SK-N-SH (cell line): ENCODE measurements at regions not wholly inside any gene's neighbourhood (a gene's known extent, or its start where the extent isn't known, plus 50 kb on each side); places are given as distances from the start of the nearest gene placed in this dataset.

ENCODE experiments used
- CTCF ChIA-PET: fragments of 300-600, 350-600 bp; formaldehyde crosslinking; extraction: SDS; loops from one replicate; lab custom pipeline; 2021; lab: Yijun Ruan, JAX
- POLR2A ChIA-PET: fragments of 350-600 bp; sonication (Branson Sonifier 250); formaldehyde crosslinking; extraction: SDS; loops from one replicate; lab custom pipeline; 2020; ENCODE audit warnings: antibody characterized with exemption, inconsistent platforms; lab: Yijun Ruan, JAX
- DNase-seq: peaks from one replicate; pipeline ENCODE4 v3.0.0; 2012
- H2AFZ ChIP-seq: fragments of 200-600 bp; sonication (generic); 2 replicates; pipeline ENCODE4 v1.8.1; 2016; ENCODE audit warnings: antibody characterized with exemption, mild to moderate bottlenecking, low read depth
- H3F3A ChIP-seq: fragments of 200-600 bp; sonication (generic); replicated peaks from 2 replicates; pipeline ENCODE3; 2016; ENCODE audit warnings: antibody characterized with exemption, mild to moderate bottlenecking; ENCODE audit not compliant: insufficient read depth
- H3K27ac ChIP-seq, 2 experiments: fragments of 200-500 bp in 1 of 2; fragments of 200-600 bp in 1 of 2; sonication (Bioruptor generic) in 1 of 2; sonication (generic), shearing (Covaris generic) in 1 of 2; 2 replicates each; pipeline versions ENCODE4 v1.5.1 to v1.6.1; 2014 to 2016; ENCODE audit warnings: low read depth in 2 of 2, inconsistent platforms in 1 of 2, low read length in 1 of 2, mild to moderate bottlenecking in 1 of 2, mixed read lengths in 1 of 2
- H3K27me3 ChIP-seq: fragments of 200-600 bp; sonication (generic), shearing (Covaris generic); 2 replicates; pipeline ENCODE4 v1.6.1; 2016; ENCODE audit warnings: mixed run types; ENCODE audit not compliant: insufficient read depth
- H3K36me3 ChIP-seq, 2 experiments: fragments of 200-500 bp in 1 of 2; fragments of 200-600 bp in 1 of 2; sonication (Bioruptor generic) in 1 of 2; sonication (generic) in 1 of 2; replicated peaks in 1 of 2; 2 replicates each; pipeline versions ENCODE3 to v1.5.1; 2014 to 2016; ENCODE audit warnings: low read length in 1 of 2, mild to moderate bottlenecking in 1 of 2; ENCODE audit not compliant: insufficient read depth in 2 of 2, control insufficient read depth in 1 of 2
- H3K4me1 ChIP-seq, 2 experiments: fragments of 200-500 bp in 1 of 2; fragments of 200-600 bp in 1 of 2; sonication (Bioruptor generic) in 1 of 2; sonication (generic), shearing (Covaris generic) in 1 of 2; 2 replicates each; pipeline versions ENCODE4 v1.5.1 to v1.6.1; 2014 to 2016; ENCODE audit warnings: low read depth in 1 of 2, low read length in 1 of 2, mixed run types in 1 of 2; ENCODE audit not compliant: insufficient read depth in 2 of 2, control insufficient read depth in 1 of 2
- H3K4me2 ChIP-seq: fragments of 200-600 bp; sonication (generic), shearing (Covaris generic); 2 replicates; pipeline ENCODE4 v1.6.1; 2017; ENCODE audit warnings: mixed run types
- H3K4me3 ChIP-seq, 2 experiments: fragments of 200-500 bp in 1 of 2; fragments of 200-600 bp in 1 of 2; sonication (Bioruptor generic) in 1 of 2; sonication (generic), shearing (Covaris generic) in 1 of 2; 2 replicates each; pipeline versions ENCODE4 v1.5.1 to v1.8.1; 2014 to 2016; ENCODE audit warnings: low read depth in 2 of 2, inconsistent platforms in 1 of 2, low read length in 1 of 2, mild to moderate bottlenecking in 1 of 2, mixed read lengths in 1 of 2, moderate library complexity in 1 of 2
- H3K79me2 ChIP-seq: fragments of 200-600 bp; sonication (generic); 2 replicates; pipeline ENCODE4 v1.8.1; 2017; ENCODE audit warnings: mild to moderate bottlenecking; ENCODE audit not compliant: insufficient read depth
- H3K9ac ChIP-seq: fragments of 200-600 bp; sonication (generic); 2 replicates; pipeline ENCODE4 v1.6.1; 2017; ENCODE audit warnings: mixed run types
- H3K9me2 ChIP-seq: fragments of 200-600 bp; sonication (generic); 2 replicates; pipeline ENCODE4 v1.6.1; 2017; ENCODE audit warnings: mixed run types
- H3K9me3 ChIP-seq: fragments of 200-600 bp; sonication (generic); 2 replicates; pipeline ENCODE4 v1.6.1; 2017; ENCODE audit warnings: mixed run types, mild to moderate bottlenecking, moderate library complexity
- H4K20me1 ChIP-seq: fragments of 200-600 bp; sonication (generic); 2 replicates; pipeline ENCODE4 v1.6.1; 2017; ENCODE audit warnings: mild to moderate bottlenecking, mixed run types; ENCODE audit not compliant: insufficient read depth
- EZH2phosphoT487 ChIP-seq: fragments of 200-600 bp; sonication (generic); IDR thresholded peaks from 2 replicates; pipeline ENCODE4 v1.6.1; 2017; ENCODE audit warnings: low read depth, mixed run types, mild to moderate bottlenecking, antibody characterized with exemption, moderate library complexity, borderline replicate concordance
- FOXM1 ChIP-seq: IDR thresholded peaks from 2 replicates; pipeline ENCODE4 v1.4.0; 2012; ENCODE audit warnings: low read depth, mild to moderate bottlenecking
- GATA2 ChIP-seq: sonication (generic); formaldehyde crosslinking; IDR thresholded peaks from 2 replicates; pipeline ENCODE4 v1.5.0; 2020; ENCODE audit warnings: mild to moderate bottlenecking, missing genetic modification reagents
- NRF1 ChIP-seq: IDR thresholded peaks from 2 replicates; pipeline ENCODE4 v1.6.1; 2012; ENCODE audit warnings: low read depth, mild to moderate bottlenecking, low read length
- POLR2AphosphoS5 ChIP-seq: IDR thresholded peaks from 2 replicates; pipeline ENCODE4 v1.6.1; 2012; ENCODE audit warnings: low read depth, low read length
- RAD21 ChIP-seq: IDR thresholded peaks from 2 replicates; pipeline ENCODE4 v1.6.1; 2012; ENCODE audit warnings: mild to moderate bottlenecking, low read length
- RCOR1 ChIP-seq: fragments of 150-350 bp; IDR thresholded peaks from 2 replicates; pipeline ENCODE4 v1.6.1; 2017; ENCODE audit warnings: antibody characterized with exemption, low read length
- RFX5 ChIP-seq: IDR thresholded peaks from 2 replicates; pipeline ENCODE4 v1.6.1; 2012; ENCODE audit warnings: mild to moderate bottlenecking, improper control_type of control experiment, low read length
- RXRA ChIP-seq: IDR thresholded peaks from 2 replicates; pipeline ENCODE4 v1.4.0; 2012; ENCODE audit warnings: low read depth, mild to moderate bottlenecking, borderline replicate concordance
- SIN3A ChIP-seq: IDR thresholded peaks from 2 replicates; pipeline ENCODE4 v1.6.1; 2012; ENCODE audit warnings: low read depth, mild to moderate bottlenecking, low read length, moderate library complexity, borderline replicate concordance
- SMC3 ChIP-seq: IDR thresholded peaks from 2 replicates; pipeline ENCODE4 v1.6.1; 2012; ENCODE audit warnings: low read depth, low read length, improper control_type of control experiment
- TEAD4 ChIP-seq: IDR thresholded peaks from 2 replicates; pipeline ENCODE4 v1.4.0; 2012; ENCODE audit warnings: mild to moderate bottlenecking, borderline replicate concordance; ENCODE audit not compliant: insufficient read depth
- YY1 ChIP-seq: IDR thresholded peaks from 2 replicates; pipeline ENCODE4 v1.4.0; 2012; ENCODE audit warnings: low read depth, mild to moderate bottlenecking
- WGBS: methylation state at CpG from one replicate; pipeline ENCODE4 v1.1.6; 2017; ENCODE audit warnings: low lambda C conversion rate; 5-methylcytosine and 5-hydroxymethylcytosine counted together
- TF ChIP-seq, protein P1 (sequence below): fragments of 200-600 bp; sonication (generic); IDR thresholded peaks from 2 replicates; pipeline ENCODE4 v1.6.1; 2017; ENCODE audit warnings: antibody characterized with exemption, mild to moderate bottlenecking, moderate library complexity
- TF ChIP-seq, protein P2 (sequence below): IDR thresholded peaks from 2 replicates; pipeline ENCODE4 v1.4.0; 2012; ENCODE audit warnings: low read depth, borderline replicate concordance
- TF ChIP-seq, protein P3 (sequence below): IDR thresholded peaks from 2 replicates; pipeline ENCODE4 v1.4.0; 2012; ENCODE audit warnings: low read depth, borderline replicate concordance

DNA sequence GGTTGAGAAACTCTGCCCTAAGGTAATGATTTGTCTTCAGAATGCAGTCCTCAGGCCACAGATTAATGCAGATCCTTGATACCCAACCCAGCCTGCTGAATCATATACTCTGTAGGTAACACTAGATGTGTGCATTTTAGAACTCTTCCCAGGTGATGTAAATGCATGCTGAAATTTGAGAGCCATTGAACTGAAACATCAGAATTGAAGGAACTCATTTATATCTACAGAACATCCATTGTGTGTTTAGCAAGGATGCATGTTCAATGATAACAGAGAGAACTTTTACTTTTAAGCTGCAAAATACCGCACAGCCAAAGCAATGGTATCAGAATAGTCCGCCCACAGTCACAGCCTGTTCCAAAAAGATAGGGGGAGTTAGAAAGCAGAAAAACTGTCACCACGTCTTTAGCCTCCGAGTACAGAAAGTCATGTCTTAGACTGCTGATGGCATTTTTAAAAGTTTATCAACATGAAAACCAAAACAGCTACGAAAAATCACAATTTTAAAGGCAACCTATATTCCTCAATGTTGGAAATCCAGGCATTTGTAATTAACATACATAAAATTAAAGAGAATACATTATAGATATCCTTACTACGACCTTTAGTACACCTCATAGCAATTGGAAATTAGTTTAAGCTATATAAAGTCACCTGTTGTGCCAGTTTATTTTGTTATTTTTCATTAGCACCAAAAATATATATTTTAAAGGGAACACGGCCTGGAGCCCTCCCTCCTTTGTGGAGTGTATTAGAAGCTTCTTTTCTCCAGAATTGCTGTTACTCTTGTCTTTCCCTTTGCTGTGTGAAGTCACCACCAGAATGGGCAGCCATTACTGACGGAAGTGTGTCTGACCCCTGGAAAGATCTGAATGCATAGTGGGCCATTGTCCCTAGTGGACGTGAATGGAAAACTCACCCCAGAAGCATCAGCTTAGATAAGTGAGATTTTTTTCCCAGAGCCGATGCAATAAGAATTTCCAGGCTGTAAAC lies 65.8 kb upstream of the PRKAR2B start:
- no peaks in the 10 kb centered on the region for H3K36me3 ChIP-seq
- ChIA-PET POLR2A (no interaction called here), CTCF (interaction anchor here (0.9 to 5.2 kb wide), 9 partner anchors 11 to 169 kb away, joined by 3 to 20 read pairs (median 4); no protein-coding TSS in a partner anchor)
- H2AFZ ChIP-seq, result no peak overlapping the region
- H3K4me3 ChIP-seq, result no peak overlapping the region
- H3K9ac ChIP-seq, result no peak overlapping the region
- no peaks in the 10 kb centered on the region for H3K27me3 ChIP-seq
- H3K9me3 ChIP-seq, result no peaks in the 10 kb centered on the region
- no peaks in the 10 kb centered on the region for H3K79me2 ChIP-seq
- H3K27ac ChIP-seq, result no peak overlapping the region
- H3F3A ChIP-seq, result no peaks in the 10 kb centered on the region
- H4K20me1 ChIP-seq, result no peaks in the 10 kb centered on the region
- no peaks in the 10 kb centered on the region for H3K9me2 ChIP-seq
- no peak overlapping the region for H3K4me2 ChIP-seq
- peak; percentile 51 for DNase-seq
- WGBS, result 87% methylated on average over 10 of the region's 10 CpGs
- H3K4me1 ChIP-seq, result no peaks in the 10 kb centered on the region
- TF ChIP-seq GATA2 (CRISPR knock-in tag), result no peak
- TF ChIP-seq, protein P1, sequence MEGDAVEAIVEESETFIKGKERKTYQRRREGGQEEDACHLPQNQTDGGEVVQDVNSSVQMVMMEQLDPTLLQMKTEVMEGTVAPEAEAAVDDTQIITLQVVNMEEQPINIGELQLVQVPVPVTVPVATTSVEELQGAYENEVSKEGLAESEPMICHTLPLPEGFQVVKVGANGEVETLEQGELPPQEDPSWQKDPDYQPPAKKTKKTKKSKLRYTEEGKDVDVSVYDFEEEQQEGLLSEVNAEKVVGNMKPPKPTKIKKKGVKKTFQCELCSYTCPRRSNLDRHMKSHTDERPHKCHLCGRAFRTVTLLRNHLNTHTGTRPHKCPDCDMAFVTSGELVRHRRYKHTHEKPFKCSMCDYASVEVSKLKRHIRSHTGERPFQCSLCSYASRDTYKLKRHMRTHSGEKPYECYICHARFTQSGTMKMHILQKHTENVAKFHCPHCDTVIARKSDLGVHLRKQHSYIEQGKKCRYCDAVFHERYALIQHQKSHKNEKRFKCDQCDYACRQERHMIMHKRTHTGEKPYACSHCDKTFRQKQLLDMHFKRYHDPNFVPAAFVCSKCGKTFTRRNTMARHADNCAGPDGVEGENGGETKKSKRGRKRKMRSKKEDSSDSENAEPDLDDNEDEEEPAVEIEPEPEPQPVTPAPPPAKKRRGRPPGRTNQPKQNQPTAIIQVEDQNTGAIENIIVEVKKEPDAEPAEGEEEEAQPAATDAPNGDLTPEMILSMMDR, result peak; percentile 25; the same call in 1 of the 2 replicates
- no peak for TF ChIP-seq RCOR1
- TF ChIP-seq NRF1, result no peak
- TF ChIP-seq RAD21, result 0 out of 2 replicates have a peak, but pooled peaks have one; percentile 4
- TF ChIP-seq, all 33 proteins: peak for 2

DNA sequence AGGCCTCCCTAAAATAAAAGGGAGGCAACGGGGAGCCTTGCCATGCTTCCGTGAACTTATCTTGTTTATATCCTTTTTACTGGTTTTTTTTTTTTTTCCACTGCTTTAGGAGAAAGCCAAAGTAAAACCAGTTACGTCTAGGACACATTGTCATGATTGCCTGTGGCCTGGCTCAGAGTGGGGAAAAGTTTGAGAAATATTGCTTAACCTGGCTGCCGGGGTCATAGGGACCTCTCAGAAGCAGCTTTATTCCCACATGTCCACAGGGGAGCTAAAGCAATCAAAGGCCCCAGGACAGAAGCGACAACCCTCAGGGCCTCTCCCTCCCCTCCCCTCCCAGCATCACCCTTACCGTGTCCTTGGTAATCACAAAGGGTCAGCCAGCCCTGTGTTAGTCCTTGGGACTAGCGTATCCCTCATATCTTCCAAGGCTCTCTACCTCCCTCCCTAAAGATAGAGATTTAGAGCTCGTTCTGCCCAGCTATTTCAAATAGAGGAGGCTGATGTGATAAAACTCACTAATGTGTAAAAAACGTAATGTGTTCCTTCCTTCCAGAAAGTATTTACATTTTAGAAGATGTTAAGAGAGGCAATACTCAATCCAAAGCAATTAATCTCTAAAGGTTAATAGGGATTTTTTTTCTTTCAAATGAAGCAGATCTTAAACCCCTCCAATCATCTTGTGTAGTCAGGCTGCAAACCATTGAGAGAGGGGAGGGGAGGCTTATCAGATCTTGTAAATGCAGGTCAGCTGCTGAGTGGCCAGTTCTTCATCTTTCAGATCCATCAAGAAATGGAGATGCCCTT lies 64.8 kb upstream of the PRKAR2B start:
- Histone ChIP-seq H3K4me1 (no peaks in the 10 kb centered on the region), H4K20me1 (no peaks in the 10 kb centered on the region), H3K79me2 (no peaks in the 10 kb centered on the region)
- 84% methylated on average over 8 of the region's 9 CpGs for WGBS
- TF ChIP-seq RFX5 (no peak), TEAD4 (no peak), POLR2AphosphoS5 (no peak), SIN3A (no peak), FOXM1 (no peak), SMC3 (no peak), EZH2phosphoT487 (no peak), YY1 (no peak), RXRA (no peak)
- TF ChIP-seq, protein P2, sequence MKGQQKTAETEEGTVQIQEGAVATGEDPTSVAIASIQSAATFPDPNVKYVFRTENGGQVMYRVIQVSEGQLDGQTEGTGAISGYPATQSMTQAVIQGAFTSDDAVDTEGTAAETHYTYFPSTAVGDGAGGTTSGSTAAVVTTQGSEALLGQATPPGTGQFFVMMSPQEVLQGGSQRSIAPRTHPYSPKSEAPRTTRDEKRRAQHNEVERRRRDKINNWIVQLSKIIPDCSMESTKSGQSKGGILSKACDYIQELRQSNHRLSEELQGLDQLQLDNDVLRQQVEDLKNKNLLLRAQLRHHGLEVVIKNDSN, result no peak
- TF ChIP-seq, protein P3, sequence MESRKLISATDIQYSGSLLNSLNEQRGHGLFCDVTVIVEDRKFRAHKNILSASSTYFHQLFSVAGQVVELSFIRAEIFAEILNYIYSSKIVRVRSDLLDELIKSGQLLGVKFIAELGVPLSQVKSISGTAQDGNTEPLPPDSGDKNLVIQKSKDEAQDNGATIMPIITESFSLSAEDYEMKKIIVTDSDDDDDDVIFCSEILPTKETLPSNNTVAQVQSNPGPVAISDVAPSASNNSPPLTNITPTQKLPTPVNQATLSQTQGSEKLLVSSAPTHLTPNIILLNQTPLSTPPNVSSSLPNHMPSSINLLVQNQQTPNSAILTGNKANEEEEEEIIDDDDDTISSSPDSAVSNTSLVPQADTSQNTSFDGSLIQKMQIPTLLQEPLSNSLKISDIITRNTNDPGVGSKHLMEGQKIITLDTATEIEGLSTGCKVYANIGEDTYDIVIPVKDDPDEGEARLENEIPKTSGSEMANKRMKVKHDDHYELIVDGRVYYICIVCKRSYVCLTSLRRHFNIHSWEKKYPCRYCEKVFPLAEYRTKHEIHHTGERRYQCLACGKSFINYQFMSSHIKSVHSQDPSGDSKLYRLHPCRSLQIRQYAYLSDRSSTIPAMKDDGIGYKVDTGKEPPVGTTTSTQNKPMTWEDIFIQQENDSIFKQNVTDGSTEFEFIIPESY, result no peak
- TF ChIP-seq, all 33 proteins: peak for 0
- no peak for DNase-seq
- ChIA-PET CTCF (interaction anchor here (0.9 to 5.2 kb wide), 9 partner anchors 10 to 437 kb away, joined by 3 to 20 read pairs (median 3); no protein-coding TSS in a partner anchor), POLR2A (no interaction called here)
- Histone ChIP-seq H3K27me3 (no peaks in the 10 kb centered on the region), H3F3A (no peaks in the 10 kb centered on the region), H3K9me3 (no peaks in the 10 kb centered on the region), H3K9ac (no peak overlapping the region), H3K36me3 (no peaks in the 10 kb centered on the region), H3K4me3 (no peak overlapping the region), H3K9me2 (no peaks in the 10 kb centered on the region), H3K4me2 (no peak overlapping the region), H3K27ac (no peak overlapping the region), H2AFZ (no peak overlapping the region)
